IMR-90 (cell line): ENCODE measurements at regions not wholly inside any gene's neighbourhood (a gene's known extent, or its start where the extent isn't known, plus 50 kb on each side); places are given as distances from the start of the nearest gene placed in this dataset.

Experiments used
- ATAC-seq: fragments of 200-7000 bp; cut with Tn5 transposase; 2 replicates; pipeline ENCODE4 v1.9.1; 2020; ENCODE audit warnings: low read depth, mild to moderate bottlenecking, moderate library complexity
- BruUV-seq: library from RNA; stranded (reverse); fragments of 400-500 nt; replicated peaks from 2 replicates; lab custom pipeline; 2021; lab: Mats Ljungman, UMichigan
- CTCF ChIA-PET: fragments of 300-600 bp; formaldehyde crosslinking; extraction: SDS; loops from one replicate; lab custom pipeline; 2021; ENCODE audit warnings: antibody characterized with exemption; lab: Yijun Ruan, JAX
- POLR2A ChIA-PET: fragments of 300-600 bp; sonication (Branson Sonifier 250); formaldehyde crosslinking; loops from one replicate; lab custom pipeline; 2022; ENCODE audit warnings: antibody characterized with exemption; ENCODE audit not compliant: unreplicated experiment; lab: Charles Lee
- DNase-seq: peaks from one replicate; pipeline ENCODE4 v3.0.0; 2013
- H2AFZ ChIP-seq: replicated peaks from 2 replicates; pipeline ENCODE3; 2013; ENCODE audit warnings: low read length, mild to moderate bottlenecking; ENCODE audit not compliant: poor library complexity
- H2AK5ac ChIP-seq: 2 replicates; pipeline ENCODE4 v1.6.1; 2013; ENCODE audit warnings: low read depth, low read length, inconsistent platforms
- H2AK9ac ChIP-seq: replicated peaks from 2 replicates; pipeline ENCODE3; 2013; ENCODE audit warnings: mild to moderate bottlenecking, low read depth, low read length, moderate library complexity; ENCODE audit not compliant: poor library complexity
- H2BK120ac ChIP-seq: 2 replicates; pipeline ENCODE4 v1.6.1; 2013; ENCODE audit warnings: low read depth, low read length, inconsistent platforms
- H2BK15ac ChIP-seq: 3 replicates; pipeline ENCODE4 v1.6.1; 2013; ENCODE audit warnings: low read depth, low read length, inconsistent platforms
- H2BK20ac ChIP-seq: 2 replicates; pipeline ENCODE4 v1.6.1; 2013; ENCODE audit warnings: low read depth, mild to moderate bottlenecking, inconsistent platforms, low read length, moderate library complexity
- H2BK5ac ChIP-seq: 2 replicates; pipeline ENCODE4 v1.6.1; 2013; ENCODE audit warnings: mild to moderate bottlenecking, low read depth, low read length, inconsistent platforms; ENCODE audit not compliant: poor library complexity, severe bottlenecking
- H3K14ac ChIP-seq: replicated peaks from 2 replicates; pipeline ENCODE4 v1.6.1; 2013; ENCODE audit warnings: low read depth, low read length, inconsistent platforms
- H3K18ac ChIP-seq: 2 replicates; pipeline ENCODE4 v1.6.1; 2013; ENCODE audit warnings: low read depth, low read length, control low read depth
- H3K23ac ChIP-seq: 2 replicates; pipeline ENCODE4 v1.6.1; 2013; ENCODE audit warnings: low read depth, low read length, inconsistent platforms
- H3K27ac ChIP-seq: 2 replicates; pipeline ENCODE4 v1.5.1; 2013; ENCODE audit warnings: mild to moderate bottlenecking, control low read depth, low read length; ENCODE audit not compliant: insufficient read depth
- H3K27me3 ChIP-seq: 2 replicates; pipeline ENCODE4 v1.6.1; 2013; ENCODE audit warnings: low read length; ENCODE audit not compliant: control insufficient read depth, insufficient read depth
- H3K36me3 ChIP-seq: 2 replicates; pipeline ENCODE4 v1.6.1; 2013; ENCODE audit warnings: low read length, mixed read lengths; ENCODE audit not compliant: control insufficient read depth, insufficient read depth
- H3K4ac ChIP-seq: 2 replicates; pipeline ENCODE4 v1.6.1; 2013; ENCODE audit warnings: low read depth, low read length, inconsistent platforms
- H3K4me1 ChIP-seq: 2 replicates; pipeline ENCODE4 v1.6.1; 2013; ENCODE audit warnings: low read length, mixed read lengths; ENCODE audit not compliant: control insufficient read depth, insufficient read depth
- H3K4me2 ChIP-seq: 2 replicates; pipeline ENCODE4 v1.6.1; 2013; ENCODE audit warnings: low read depth, mild to moderate bottlenecking, control low read depth, low read length, moderate library complexity
- H3K4me3 ChIP-seq: 2 replicates; pipeline ENCODE4 v1.5.1; 2013; ENCODE audit warnings: low read depth, mild to moderate bottlenecking, control low read depth, low read length, moderate library complexity; ENCODE audit not compliant: insufficient read depth
- H3K56ac ChIP-seq: 2 replicates; pipeline ENCODE4 v1.6.1; 2013; ENCODE audit warnings: low read length, inconsistent platforms; ENCODE audit not compliant: insufficient read depth; ENCODE audit errors: extremely low read depth
- H3K79me1 ChIP-seq, 2 experiments: 2 replicates each; pipeline ENCODE4 v1.6.1; 2013; ENCODE audit warnings: low read length in 2 of 2, inconsistent platforms in 1 of 2, low read depth in 1 of 2
- H3K9ac ChIP-seq: 2 replicates; pipeline ENCODE4 v1.6.1; 2013; ENCODE audit warnings: low read depth, low read length, control low read depth
- H3K9me1 ChIP-seq: 2 replicates; pipeline ENCODE4 v1.6.1; 2013; ENCODE audit warnings: low read length, inconsistent platforms; ENCODE audit not compliant: insufficient read depth
- H3K9me3 ChIP-seq: 2 replicates; pipeline ENCODE4 v1.6.1; 2013; ENCODE audit warnings: low read length; ENCODE audit not compliant: control insufficient read depth, insufficient read depth
- H4K20me1 ChIP-seq: 2 replicates; pipeline ENCODE4 v1.6.1; 2013; ENCODE audit warnings: low read length, inconsistent platforms; ENCODE audit not compliant: insufficient read depth
- H4K5ac ChIP-seq: 2 replicates; pipeline ENCODE4 v1.6.1; 2013; ENCODE audit warnings: mild to moderate bottlenecking, low read depth, low read length, control low read depth
- H4K8ac ChIP-seq, 2 experiments: 2 replicates each; pipeline ENCODE4 v1.6.1; 2013; ENCODE audit warnings: low read depth in 2 of 2, low read length in 2 of 2, control low read depth in 1 of 2, inconsistent platforms in 1 of 2
- H4K91ac ChIP-seq: 2 replicates; pipeline ENCODE4 v1.6.1; 2013; ENCODE audit warnings: low read depth, low read length, inconsistent platforms; ENCODE audit not compliant: insufficient read depth
- FOS ChIP-seq: fragments of 150-350 bp; IDR thresholded peaks from 2 replicates; pipeline ENCODE4 v1.6.1; 2016; ENCODE audit warnings: low read depth, low read length
- WGBS, 2 experiments: methylation state at CpG; one replicate each; pipeline versions ENCODE4 v1.1.5 to v1.1.7; 2013; ENCODE audit warnings: missing lambda C conversion rate in 2 of 2; ENCODE audit not compliant: insufficient read length in 1 of 2; ENCODE audit errors: extremely low coverage in 2 of 2; 5-methylcytosine and 5-hydroxymethylcytosine counted together
- dilution Hi-C: fragments of 300-500 bp; cut with HindIII; formaldehyde crosslinking; loops from one replicate; pipeline ENCODE4 v1.14.3; 2018; ENCODE audit warnings: low sequenced_read_pairs; ENCODE audit not compliant: unreplicated experiment
- in situ Hi-C: fragments of 300-500 bp; cut with MboI; formaldehyde crosslinking; loops from 3 replicates; pipeline ENCODE4 v1.14.3; 2019; ENCODE audit warnings: low sequenced_read_pairs, inconsistent platforms, mixed read lengths
- intact Hi-C: fragments of 100-400 bp; cut with micrococcal nuclease; formaldehyde crosslinking; loops from 2 replicates; pipeline ENCODE4 v1.10.0; 2022

GRCh38 chr15:53461677-53462076 is 297.8 kb downstream of the WDR72 start:
- WGBS, 2 experiments = 20% methylated on average over 1 of the region's 3 CpGs; no CpG with 5 or more reads in 1 of the 2 experiments
- dilution Hi-C loops = no loop called here

More at GRCh38 chr15:53461677-53462076, 297.8 kb downstream of the WDR72 start:
- in situ Hi-C loops = no loop called here
- no peak overlapping the region for H2AK5ac ChIP-seq
- H3K4me1 ChIP-seq = no peaks in the 10 kb centered on the region
- H3K14ac ChIP-seq = no peak overlapping the region
- H2BK5ac ChIP-seq = no peak overlapping the region
- no peak overlapping the region for H3K56ac ChIP-seq
- no peak overlapping the region for H3K18ac ChIP-seq
- H3K9ac ChIP-seq = no peak overlapping the region
- H3K9me3 ChIP-seq = peaks cover 13% of the 10 kb centered on the region
- no peaks in the 10 kb centered on the region for H3K9me1 ChIP-seq
- H4K20me1 ChIP-seq = no peaks in the 10 kb centered on the region
- no peak overlapping the region for H4K8ac ChIP-seq
- ATAC-seq = no peak
- TF ChIP-seq FOS = no peak
- H2BK120ac ChIP-seq = no peak overlapping the region
- H3K27ac ChIP-seq = no peak overlapping the region
- no TSS peak for BruUV-seq
- H2AK9ac ChIP-seq = no peak overlapping the region
- no peak overlapping the region for H4K5ac ChIP-seq
- H3K4ac ChIP-seq = no peak overlapping the region
- intact Hi-C loops = no loop called here
- no peaks in the 10 kb centered on the region for H3K36me3 ChIP-seq
- no peak overlapping the region for H4K91ac ChIP-seq
- no peak overlapping the region for H3K4me2 ChIP-seq
- no peak overlapping the region for H2BK15ac ChIP-seq
- DNase-seq = no peak
- H3K79me1 ChIP-seq = no peaks in the 10 kb centered on the region
- no peaks in the 10 kb centered on the region for H3K27me3 ChIP-seq
- ChIA-PET CTCF (no interaction called here), POLR2A (no interaction called here)
- H3K23ac ChIP-seq = no peak overlapping the region
- H2AFZ ChIP-seq = no peak overlapping the region
- H2BK20ac ChIP-seq = no peak overlapping the region
- no peak overlapping the region for H3K4me3 ChIP-seq
